GM18505 (cell line): ENCODE measurements at regions not wholly inside any gene's neighbourhood (a gene's known extent, or its start where the extent isn't known, plus 50 kb on each side); places are given as distances from the start of the nearest gene placed in this dataset.
"Not testable (repeated sequence)": the region's sequence is repeated elsewhere in the genome, so short reads cannot be mapped to it uniquely, and the experiment has no call there.

ENCODE experiments used
- ATAC-seq: cut with Tn5 transposase; IDR thresholded peaks from one replicate; pipeline ENCODE4 v1.9.1; 2021; ENCODE audit not compliant: unreplicated experiment

DNA sequence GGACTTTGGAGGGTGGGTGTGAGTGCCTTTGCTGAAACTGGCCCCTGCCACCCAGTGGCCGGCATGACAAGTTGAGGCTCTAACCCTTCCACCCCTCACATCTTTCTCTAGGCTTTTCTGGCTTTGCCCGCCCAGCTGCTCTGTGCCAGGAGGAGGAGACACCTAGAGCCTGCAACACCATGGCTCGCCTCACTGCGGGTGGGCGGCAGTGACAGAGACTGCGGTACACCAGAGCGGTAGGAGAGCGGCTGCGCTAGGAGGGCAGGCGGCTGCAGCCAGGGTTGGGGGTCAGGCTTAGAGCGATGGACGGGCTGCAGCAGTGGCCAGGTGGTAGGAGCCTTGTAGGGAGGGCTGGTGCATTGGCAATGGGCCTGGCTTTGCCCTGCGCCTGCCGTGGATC, 1556.9 kb downstream of the RPIA start:
- not testable (repeated sequence) for ATAC-seq

DNA sequence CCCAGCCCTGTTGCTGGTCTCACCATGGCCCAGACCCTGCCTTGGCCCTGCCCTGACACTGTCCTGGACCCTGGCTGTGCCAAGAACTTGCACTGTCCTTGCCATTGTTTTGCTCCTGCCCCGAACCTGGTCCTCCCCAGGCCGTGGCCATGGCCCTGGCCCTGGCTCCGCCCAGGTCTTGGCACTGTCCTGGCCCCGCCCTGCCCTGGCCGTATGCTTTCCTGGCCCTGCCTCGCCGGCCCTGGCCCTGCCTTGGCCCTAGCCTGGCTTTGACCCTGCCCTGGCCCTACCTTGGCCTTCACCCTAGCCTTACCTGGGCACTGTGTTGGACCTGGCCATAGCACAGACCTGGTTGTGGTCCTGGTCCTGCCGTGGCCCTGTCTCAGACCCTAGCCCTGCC, 1558.9 kb downstream of the RPIA start:
- ATAC-seq = not testable (repeated sequence)

DNA sequence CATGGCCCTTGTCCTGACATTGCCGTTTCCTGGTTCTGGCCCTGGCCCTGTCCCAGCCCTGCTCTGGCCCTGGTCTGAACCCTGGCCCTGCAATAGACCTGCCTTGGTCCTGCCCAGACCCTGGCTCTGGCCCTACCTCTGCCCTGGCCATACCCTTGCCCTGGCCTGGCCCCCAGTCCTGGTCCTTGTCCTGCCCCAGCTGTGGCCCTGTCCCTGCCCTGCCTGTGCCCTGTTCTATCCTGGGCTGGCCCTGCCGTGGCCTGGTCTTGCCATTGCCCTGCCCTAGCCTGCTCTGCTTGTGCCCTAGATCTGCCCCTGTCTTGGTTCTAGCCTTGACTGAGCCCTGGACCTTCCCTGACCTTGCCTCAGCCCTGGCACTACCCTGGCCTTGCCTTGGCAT, 1560.1 kb downstream of the RPIA start:
- ATAC-seq = not testable (repeated sequence)

DNA sequence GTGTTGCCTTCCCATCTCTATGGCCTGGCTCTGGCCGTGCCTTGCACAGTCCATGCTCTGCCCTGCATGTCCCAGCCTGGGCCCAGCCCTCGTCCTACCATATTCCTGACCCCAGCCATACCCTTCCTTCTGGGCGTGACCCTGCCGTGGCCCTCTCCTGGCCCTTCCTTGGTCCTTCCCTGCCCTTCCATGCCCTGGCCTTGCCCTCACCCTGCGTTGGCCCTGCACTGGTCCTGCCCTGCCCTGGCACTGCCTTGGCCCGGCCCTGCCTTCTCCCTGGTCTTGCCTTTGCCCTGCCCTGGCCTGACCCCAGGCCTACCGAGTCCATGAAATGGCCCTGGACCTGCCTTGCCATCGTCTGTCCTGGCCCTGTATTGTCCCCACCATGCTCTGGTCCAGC, 1561.8 kb downstream of the RPIA start:
- not testable (repeated sequence) for ATAC-seq

DNA sequence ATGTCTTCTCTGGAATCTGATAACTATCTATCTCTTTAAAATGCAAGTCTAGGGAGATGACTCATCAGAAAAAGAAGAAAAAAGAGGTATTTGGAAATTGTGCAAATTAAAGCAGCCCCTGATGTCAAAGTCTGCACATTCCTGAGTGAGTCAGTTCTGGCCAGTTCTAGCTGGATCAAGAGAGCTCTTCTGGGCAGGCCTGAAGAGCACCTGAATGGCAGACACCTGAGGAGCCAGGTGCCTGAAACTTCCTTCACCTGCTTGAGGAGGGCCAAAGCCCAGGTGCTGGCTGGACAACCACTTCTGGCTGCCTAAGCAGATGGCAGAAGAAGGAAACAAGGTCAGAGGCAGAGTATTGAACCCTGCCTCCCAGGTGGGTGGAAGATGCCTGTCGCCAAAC, 1575.4 kb downstream of the RPIA start:
- not testable (repeated sequence) for ATAC-seq

DNA sequence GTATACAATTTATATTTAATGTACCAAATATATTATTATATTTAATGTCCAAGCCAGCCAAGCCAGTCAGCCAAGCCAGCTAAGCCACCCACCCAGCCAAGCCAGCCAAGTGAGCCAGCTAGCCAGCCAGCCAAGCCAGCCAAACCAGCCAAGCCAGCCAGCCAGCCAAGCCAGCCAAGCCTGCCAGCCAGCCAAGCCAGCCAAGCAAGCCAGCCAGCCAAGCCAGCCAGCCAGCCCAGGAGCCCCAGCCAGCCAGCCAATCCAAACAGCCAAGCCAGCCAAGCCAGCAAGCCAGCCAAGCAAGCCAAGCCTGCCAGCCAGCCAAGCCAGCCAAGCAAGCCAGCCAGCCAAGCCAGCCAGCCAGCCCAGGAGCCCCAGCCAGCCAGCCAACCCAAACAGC, 1596.3 kb downstream of the RPIA start:
- ATAC-seq = not testable (repeated sequence)

DNA sequence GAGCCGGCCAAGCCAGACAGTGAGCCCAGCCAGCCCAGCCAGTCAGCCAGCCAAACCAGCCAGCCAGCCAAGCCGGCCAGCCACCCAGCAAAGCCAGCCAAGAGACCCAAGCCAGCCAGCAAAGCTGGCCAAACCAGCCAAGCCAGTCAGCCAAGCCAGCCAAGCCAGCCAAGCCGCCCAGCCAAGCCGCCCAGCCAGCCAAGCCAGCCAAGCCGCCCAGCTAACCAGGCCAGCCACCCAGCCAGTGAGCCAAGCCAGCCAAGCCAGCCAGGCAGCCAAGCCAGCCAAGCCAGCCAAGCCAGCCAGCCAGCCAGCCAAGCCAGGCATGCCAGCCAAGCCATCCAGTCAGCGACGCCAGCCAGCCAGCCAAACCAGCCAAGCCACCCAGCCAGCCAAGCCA, 1596.9 kb downstream of the RPIA start:
- ATAC-seq = not testable (repeated sequence)

DNA sequence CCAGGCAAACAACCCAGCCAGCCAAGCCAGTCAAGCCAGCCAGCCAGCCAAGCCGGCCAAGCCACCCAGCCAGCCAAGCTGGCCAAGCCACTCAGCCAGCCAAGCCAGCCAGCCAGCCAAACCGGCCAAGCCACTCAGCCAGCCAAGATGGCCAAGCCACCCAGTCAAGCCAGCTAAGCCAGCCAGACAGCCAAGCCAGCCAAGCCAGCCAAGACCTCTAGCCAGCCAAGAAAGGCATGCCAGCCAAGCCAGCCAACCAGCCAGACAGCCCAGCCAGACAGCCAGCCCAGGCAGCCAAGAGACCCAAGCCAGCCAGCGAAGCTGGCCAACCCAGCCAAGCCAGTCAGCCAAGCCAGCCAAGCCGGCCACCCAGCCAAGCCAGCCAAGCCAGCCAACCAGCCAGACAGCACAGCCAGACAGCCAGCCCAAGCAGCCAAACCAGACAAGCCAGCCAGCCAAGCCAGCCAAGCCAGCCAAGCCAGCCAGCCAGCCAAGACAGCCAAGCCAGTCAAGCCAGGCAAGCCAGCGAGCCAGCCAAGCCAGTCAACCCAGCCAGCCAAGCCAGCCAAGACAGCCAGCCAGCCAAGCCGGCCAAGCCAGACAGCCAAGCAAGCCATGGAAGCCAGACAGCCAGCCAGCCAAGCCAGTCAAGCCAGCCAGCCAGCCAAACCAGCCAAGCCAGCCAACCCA, 1598.0 kb downstream of the RPIA start:
- not testable (repeated sequence) for ATAC-seq

DNA sequence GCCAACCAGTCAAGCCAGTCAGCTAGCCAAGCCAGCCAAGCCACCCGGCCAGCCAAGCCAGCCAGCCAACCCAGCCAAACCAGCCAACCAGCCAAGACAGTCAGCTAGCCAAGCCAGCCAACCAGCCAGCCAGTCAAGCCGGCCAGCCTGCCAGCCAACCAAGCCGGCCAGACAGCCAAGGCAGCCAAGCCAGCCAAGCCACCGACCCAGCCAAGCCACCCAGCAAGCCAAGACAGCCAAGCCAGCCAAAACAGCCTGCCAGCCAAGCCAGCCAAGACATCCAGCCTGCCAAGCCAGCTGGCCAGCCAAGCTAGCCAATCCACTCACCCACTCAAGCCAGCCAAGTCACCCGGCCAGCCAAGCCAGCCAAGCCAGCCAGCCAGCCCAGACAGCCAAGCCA, 1599.2 kb downstream of the RPIA start:
- not testable (repeated sequence) for ATAC-seq

DNA sequence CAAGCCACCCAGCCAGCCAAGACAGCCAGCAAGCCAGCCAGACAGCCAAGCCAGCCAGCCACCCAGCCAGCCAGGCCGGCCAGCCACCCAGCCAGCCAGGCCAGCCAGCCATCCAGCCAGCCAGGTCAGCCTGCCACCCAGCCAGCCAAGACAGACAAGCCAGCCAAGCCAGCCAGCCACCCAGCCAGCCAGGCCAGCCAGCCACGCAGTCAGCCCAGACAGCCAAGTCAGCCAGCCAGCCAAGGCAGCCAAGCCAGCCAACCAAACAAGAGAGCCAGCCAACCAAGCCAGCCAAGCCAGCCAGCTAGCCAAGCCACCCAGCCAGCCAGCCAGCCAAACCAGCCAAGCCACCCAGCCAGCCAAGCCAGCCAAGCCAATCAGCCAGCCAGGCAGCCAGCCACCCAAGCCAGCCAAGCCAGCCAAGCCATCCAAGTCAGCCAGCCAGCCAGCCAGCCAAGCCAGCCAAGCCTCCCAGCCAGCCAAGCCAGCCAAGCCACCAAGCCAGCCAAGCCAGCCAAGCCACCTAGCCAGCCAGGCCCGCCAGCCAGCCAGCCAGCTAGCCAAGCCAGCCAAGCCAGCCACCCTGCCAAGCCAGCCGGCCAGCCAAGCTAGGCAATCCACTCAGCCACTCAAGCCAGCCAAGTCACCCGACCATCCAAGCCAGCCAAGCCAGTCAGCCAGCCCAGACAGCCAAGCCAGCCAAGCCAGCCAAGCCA, 1599.9 kb downstream of the RPIA start:
- not testable (repeated sequence) for ATAC-seq

DNA sequence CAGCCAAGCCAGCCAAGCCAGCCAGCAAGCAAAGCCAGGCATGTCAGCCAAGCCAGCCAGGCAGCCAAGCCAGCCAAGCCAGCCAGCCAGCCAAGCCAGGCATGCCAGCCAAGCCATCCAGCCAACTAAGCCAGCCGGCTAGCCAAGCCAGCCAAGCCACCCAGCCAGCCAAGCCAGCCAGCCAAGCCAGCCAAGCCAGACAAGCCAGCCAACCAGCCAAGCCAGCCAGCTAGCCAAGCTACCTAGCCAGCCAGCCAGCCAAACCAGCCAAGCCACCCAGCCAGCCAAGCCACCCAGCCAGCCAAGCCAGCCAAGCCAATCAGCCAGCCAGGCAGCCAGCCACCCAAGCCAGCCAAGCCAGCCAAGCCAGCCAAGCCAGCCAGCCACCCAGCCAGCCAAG, 1600.5 kb downstream of the RPIA start:
- not testable (repeated sequence) for ATAC-seq

DNA sequence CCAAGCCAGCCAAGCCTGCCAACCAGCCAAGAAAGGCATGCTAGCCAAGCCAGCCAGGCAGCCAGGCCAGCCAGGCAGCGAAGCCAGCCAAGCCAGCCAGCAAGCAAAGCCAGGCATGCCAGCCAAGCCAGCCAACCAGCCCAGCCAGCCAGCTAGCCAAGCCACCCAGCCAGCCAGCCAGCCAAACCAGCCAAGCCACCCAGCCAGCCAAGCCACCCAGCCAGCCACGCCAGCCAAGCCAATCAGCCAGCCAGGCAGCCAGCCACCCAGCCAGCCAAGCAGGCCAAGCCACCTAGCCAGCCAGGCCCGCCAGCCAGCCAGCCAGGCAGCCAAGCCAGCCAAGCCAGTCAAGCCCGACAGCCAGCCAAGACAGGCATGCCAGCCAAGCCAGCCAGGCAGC, 1601.0 kb downstream of the RPIA start:
- ATAC-seq = not testable (repeated sequence)

DNA sequence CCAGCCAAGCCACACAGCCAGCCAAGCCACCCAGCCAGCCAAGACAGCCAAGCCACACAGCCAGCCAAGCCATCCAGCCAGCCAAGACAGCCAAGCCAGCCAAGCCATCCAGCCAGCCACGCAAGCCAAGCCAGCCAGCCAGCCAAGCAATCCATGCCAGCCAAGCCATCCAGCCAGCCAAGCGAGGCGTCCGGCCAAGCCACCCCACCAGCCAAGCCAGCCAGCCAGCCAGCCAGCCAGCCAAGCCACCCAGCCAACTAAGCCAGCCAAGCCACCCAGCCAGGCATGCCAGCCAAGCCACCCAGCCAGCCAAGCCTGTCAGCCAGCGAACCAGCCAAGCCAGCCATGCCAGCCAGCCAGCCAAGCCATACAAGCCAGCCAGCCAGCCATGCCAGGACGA, 1601.8 kb downstream of the RPIA start:
- not testable (repeated sequence) for ATAC-seq

DNA sequence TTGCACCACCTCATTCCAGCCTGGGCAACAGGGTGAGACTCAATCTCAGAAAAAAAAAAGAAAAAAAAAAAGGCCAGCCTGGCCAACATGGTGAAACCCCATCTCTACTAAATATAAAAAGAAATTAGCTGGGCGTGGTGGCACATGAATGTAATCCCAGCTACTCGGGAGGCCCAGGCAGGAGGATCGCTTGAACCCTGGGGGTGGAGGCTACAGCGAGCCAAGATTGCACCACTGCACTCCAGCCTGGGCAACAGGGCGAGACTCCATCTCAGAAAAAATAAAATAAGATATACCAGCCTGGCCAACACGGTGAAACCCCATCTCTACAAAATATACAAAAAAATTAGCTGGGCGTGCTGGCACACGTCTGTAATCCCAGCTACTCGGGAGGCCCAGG, 1602.3 kb downstream of the RPIA start:
- ATAC-seq = not testable (repeated sequence)

DNA sequence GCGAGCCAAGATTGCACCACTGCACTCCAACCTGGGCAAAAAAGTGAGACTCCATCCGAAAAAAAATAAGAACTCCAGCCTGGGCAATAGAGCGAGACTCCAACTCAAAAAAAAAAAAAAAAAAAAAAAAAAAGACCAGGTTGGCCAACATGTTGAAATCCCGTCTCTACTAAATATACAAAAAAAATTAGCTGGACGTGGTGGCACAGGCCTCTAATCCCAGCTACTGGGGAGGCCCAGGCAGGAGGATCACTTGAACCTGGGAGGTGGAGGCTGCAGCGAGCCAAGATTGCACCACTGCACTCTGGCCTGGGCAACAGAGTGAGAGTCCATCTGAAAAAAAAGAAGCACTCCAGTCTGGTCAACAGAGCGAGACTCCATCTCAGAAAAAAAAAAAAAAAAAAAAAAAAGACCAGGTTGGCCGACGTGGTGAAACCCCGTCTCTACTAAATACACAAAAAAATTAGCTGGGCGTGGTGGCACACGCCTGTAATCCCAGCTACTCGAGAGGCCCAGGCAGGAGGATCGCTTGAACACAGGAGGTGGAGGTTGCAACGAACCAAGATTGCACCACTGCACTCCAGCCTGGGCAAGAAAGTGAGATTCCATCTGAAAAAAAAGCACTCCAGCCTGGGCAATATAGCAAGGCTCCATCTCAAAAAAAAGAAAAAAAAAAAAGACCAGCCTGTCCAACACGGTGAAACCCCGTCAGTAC, 1603.7 kb downstream of the RPIA start:
- not testable (repeated sequence) for ATAC-seq

DNA sequence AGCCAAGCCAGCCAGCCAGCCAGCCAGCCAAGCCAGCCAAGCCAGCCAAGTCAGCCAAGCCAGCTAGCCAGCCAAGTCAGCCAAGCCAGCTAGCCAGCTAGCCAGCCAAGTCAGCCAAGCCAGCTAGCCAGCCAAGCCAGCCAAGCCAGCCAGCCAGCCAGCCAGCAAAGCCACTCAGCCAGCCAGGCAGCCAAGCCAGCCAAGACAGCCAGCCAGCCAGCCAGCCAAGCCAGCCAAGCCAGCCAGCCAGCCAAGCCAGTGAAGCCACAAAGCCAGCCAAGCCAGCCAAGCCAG, 1605.0 kb downstream of the RPIA start:
- ATAC-seq = not testable (repeated sequence)

DNA sequence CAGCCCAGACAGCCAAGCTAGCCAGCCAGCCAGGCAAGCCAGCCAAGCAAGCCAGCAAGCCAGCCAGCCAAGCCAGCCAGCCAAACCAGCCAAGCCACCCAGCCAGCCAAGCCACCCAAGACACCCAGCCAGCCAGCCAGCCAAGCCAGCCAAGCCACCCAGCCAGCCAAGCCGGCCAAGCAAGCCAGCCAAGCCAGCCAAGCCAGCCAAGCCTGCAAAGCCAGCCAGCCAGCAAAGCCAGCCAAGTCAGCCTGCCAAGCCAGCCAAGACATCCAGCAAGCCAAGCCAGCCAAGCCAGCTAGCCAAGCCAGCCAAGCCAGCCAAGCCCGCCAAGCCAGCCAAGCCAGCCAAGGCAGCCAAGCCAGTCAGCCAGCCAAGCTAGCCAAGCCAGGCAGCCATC, 1606.2 kb downstream of the RPIA start:
- ATAC-seq = not testable (repeated sequence)

DNA sequence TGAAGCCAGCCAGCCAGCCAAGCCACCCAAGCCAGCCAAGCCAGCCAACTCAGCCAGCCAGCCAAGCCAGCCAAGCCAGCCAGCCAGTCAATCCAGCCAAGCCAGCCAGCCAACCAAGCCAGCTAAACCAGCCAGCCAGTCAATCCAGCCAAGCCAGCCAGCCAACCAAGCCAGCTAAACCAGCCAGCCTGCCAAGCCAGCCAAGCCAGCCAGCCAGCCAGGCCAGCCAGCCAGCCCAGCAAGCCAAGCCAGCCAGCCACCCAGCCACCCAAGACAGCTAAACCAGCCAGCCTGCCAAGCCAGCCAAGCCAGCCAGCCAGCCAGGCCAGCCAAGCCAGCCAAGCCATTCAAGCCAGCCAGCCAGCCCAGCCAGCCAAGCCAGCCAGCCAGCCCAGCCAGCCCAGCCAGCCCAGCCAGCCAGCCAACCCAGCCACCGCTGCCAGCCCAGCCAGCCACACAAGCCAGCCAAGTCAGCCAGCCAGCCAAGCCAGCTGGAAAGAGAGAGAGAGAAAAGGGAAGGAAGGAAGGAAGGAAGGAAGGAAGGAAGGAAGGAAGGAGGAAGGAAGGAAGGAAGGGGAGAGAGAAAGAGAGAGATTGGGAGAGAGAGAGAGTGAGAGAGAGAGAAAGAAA, 1606.8 kb downstream of the RPIA start:
- ATAC-seq = not testable (repeated sequence)

DNA sequence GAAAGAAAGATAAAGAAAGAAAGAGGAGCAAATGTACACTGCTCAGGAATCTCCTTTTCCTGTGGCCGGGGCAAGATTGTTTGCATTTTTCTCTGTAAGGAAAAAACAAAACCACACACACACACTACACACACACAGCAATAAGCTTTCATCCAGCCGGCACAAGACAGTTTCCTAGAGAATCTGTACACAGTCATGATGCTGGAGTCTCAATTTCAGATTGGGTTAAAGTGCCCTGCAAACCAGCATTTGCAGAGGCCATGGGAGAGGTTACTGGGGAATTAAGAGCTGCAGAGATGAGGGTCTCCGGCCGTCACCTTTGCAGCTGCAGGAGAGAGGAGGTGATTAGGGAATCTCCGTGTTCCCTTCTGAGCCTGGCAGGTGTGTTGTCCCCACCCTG, 1607.5 kb downstream of the RPIA start:
- not testable (repeated sequence) for ATAC-seq

DNA sequence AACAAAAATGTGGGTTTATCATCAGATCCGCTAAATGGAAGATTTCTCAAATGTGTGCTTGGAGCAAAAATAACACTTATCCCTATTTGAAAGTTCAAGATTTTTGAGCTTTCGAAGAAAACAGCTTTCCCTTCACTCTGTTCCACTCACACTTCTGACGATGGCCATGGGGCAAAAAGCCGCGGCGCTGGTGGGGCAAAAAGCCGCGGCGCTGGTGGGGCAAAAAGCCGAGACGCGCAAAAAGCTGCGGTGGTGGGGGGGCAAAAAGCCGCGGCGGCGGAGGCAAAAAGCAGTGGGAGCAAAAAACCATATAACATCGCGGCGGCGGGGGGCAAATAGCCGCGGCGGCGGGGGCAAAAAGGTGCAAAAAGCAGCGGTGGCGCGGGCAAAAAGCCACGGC, 1631.5 kb downstream of the RPIA start:
- not testable (repeated sequence) for ATAC-seq
